DOHH2 (cell line): ENCODE measurements at regions not wholly inside any gene's neighbourhood (a gene's known extent, or its start where the extent isn't known, plus 50 kb on each side); places are given as distances from the start of the nearest gene placed in this dataset.

Source experiments
- CTCF ChIP-seq: fragments of 200-600 bp; sonication (generic); IDR thresholded peaks from one replicate; pipeline ENCODE4 v1.5.1; 2014; ENCODE audit warnings: antibody characterized with exemption, mild to moderate bottlenecking, low read depth, low read length; ENCODE audit not compliant: poor library complexity, severe bottlenecking
- EZH2phosphoT487 ChIP-seq: fragments of 200-600 bp; sonication (generic); IDR thresholded peaks from 2 replicates; pipeline ENCODE4 v1.6.1; 2017; ENCODE audit warnings: borderline replicate concordance, mild to moderate bottlenecking, antibody characterized with exemption, low read length, moderate library complexity, mixed read lengths

GRCh38 chr16:47858333-47858982, 297.3 kb downstream of the ABCC12 start:
- no peak for TF ChIP-seq CTCF
- no peak for TF ChIP-seq EZH2phosphoT487
